Heart right ventricle (tissue), 16 donors: ENCODE measurements at regions not wholly inside any gene's neighbourhood (a gene's known extent, or its start where the extent isn't known, plus 50 kb on each side); places are given as distances from the start of the nearest gene placed in this dataset.

Source experiments
- ATAC-seq, 8 donors: fragments of 200-7000 bp; cut with Tn5 transposase; one replicate each; pipeline ENCODE4 v1.9.1; 2020; ENCODE audit warnings: mild to moderate bottlenecking in 8 of 8, moderate library complexity in 8 of 8, moderate number of reproducible peaks in 1 of 8
- DNase-seq, 2 donors: peaks; one replicate each; pipeline ENCODE4 v3.0.0-alpha.2; 2020
- H3K27ac ChIP-seq, 10 donors: fragments of 200-600 bp; sonication (generic) in 2 of 10; one replicate each; pipeline versions ENCODE4 v1.5.0 to v1.8.0; 2020 to 2022; ENCODE audit warnings: mild to moderate bottlenecking in 3 of 10
- H3K27me3 ChIP-seq, 7 donors: fragments of 200-600 bp; one replicate each; pipeline ENCODE4 v1.8.0; 2021 to 2022; ENCODE audit warnings: mild to moderate bottlenecking in 2 of 7
- H3K36me3 ChIP-seq, 9 donors: fragments of 200-600 bp; sonication (generic) in 1 of 9; one replicate each; pipeline versions ENCODE4 v1.5.0 to v1.8.0; 2020 to 2022; ENCODE audit warnings: mild to moderate bottlenecking in 2 of 9
- H3K4me1 ChIP-seq, 9 donors: fragments of 200-600 bp; sonication (generic) in 1 of 9; one replicate each; pipeline versions ENCODE4 v1.5.0 to v1.8.0; 2020 to 2022; ENCODE audit warnings: mild to moderate bottlenecking in 4 of 9
- H3K4me3 ChIP-seq, 10 donors: fragments of 200-600 bp; sonication (generic) in 2 of 10; one replicate each; pipeline versions ENCODE4 v1.5.0 to v1.8.0; 2020 to 2022; ENCODE audit warnings: mild to moderate bottlenecking in 7 of 10, moderate library complexity in 2 of 10
- H3K9me3 ChIP-seq, 11 donors: fragments of 200-600 bp in 10 of 11; sonication (generic) in 2 of 11; one replicate each; pipeline versions ENCODE4 v1.5.0 to v1.8.0; 2013 to 2022; ENCODE audit warnings: mild to moderate bottlenecking in 2 of 11, control low read depth in 1 of 11, moderate library complexity in 1 of 11
- WGBS, 2 donors: extraction: QIAGEN DNeasy Blood & Tissue Kit; methylation state at CpG; one replicate each; pipeline ENCODE4 v1.1.7; 2013; ENCODE audit warnings: inconsistent platforms in 1 of 2; 5-methylcytosine and 5-hydroxymethylcytosine counted together
- intact Hi-C, 10 donors: fragments of 100-400 bp; cut with DNase I; formaldehyde crosslinking; loops; one replicate each; pipeline versions ENCODE4 v1.11.1 to v1.14.2; 2022
- TF ChIP-seq, protein P1 (sequence below), 9 donors: fragments of 200-600 bp; sonication (generic) in 2 of 9; IDR thresholded peaks; one replicate each; pipeline versions ENCODE4 v1.5.0 to v1.8.0; 2021 to 2022; ENCODE audit warnings: antibody characterized with exemption in 9 of 9, mild to moderate bottlenecking in 5 of 9, moderate library complexity in 1 of 9
- donor health status: Arrhythmogenic right ventricular cardiomyopathy.
- donor health status: ischemic (EF 13 %, LVEDD 7.1; RV severe dilation, severe dysfunction).
- donor health status: healthy with polysubstance abuse.
- donor health status: DM: no; HTN: yes; CAD: no.
- donor health status: DM: no; HTN: no; CAD: no.
- donor health status: ischemic (EF 25% LVEDD 6.9; RV normal size, moderate dysfunction).
- donor health status: ischemic (EF 25% LVEDD 5.7; RV mildly dilated, moderate dysfunction).
- donor health status: healthy.
- donor health status: DM: yes; HTN: yes; CAD: no.
- donor health status: Ischemic cardiomyopathy.
- donor health status: ischemic (EF 35%, LVEDD 5.7; RV mildly dilated, moderate dysfunction).
- donor health status: nonischemic (EF 11% LVEDD 7.7; RV severe dilation, severe dysfunction).
- donor health status: DM: yes; HTN: yes; CAD: no.
- donor health status: PGD.
- donor health status: ischemic (EF 29% LVEDD 5.4; RV normal size, mild dysfunction).
- donor health status: nonischemic (EF 23%, LVEDD 6.1; RV moderate dilation, normal function).

DNA sequence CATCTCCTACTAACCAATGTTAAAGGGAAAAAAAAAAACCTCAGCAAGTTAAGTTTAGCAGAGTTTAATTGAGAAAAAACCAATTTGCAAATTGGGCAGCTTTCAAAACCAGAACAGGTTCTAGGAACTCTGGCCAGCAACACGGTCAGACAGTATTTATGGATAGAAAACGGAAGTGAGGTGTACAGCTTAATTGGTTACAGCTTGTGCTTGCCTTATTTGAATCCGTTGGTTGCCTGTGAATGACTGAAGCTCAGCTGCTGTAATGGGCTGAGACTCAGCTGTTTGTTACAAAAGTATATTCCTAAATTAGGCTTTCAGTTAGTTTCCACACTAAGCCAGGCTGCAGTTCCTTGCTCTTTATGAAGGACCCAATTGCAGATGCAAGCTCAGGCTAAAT lies 217.0 kb downstream of the SREK1 start:
- intact Hi-C loops = loop anchor here in 1 of 10 donors (10.0 kb wide), 1 partner anchor 74 kb away; no protein-coding TSS in a partner anchor
- H3K4me1 ChIP-seq = peaks cover 0 to 67% (median 14%) of the 10 kb centered on the region in 9 donors
- H3K4me3 ChIP-seq = no peak overlapping the region
- DNase-seq = no peak
- TF ChIP-seq, protein P1, sequence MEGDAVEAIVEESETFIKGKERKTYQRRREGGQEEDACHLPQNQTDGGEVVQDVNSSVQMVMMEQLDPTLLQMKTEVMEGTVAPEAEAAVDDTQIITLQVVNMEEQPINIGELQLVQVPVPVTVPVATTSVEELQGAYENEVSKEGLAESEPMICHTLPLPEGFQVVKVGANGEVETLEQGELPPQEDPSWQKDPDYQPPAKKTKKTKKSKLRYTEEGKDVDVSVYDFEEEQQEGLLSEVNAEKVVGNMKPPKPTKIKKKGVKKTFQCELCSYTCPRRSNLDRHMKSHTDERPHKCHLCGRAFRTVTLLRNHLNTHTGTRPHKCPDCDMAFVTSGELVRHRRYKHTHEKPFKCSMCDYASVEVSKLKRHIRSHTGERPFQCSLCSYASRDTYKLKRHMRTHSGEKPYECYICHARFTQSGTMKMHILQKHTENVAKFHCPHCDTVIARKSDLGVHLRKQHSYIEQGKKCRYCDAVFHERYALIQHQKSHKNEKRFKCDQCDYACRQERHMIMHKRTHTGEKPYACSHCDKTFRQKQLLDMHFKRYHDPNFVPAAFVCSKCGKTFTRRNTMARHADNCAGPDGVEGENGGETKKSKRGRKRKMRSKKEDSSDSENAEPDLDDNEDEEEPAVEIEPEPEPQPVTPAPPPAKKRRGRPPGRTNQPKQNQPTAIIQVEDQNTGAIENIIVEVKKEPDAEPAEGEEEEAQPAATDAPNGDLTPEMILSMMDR (IDR thresholded peaks at IDR 0.05) = no peak
- no peaks in the 10 kb centered on the region for H3K36me3 ChIP-seq
- WGBS, 2 donors = 49 to 53% methylated on average over 3 of the region's 3 CpGs
- no peaks in the 10 kb centered on the region for H3K27me3 ChIP-seq
- no peaks in the 10 kb centered on the region for H3K9me3 ChIP-seq
- peak in 4 of 8 donors; percentile 26 to 49 (median 42) for ATAC-seq
- H3K27ac ChIP-seq = peak overlapping the region in 7 of 10 donors; percentile 56 to 93 (median 84)

DNA sequence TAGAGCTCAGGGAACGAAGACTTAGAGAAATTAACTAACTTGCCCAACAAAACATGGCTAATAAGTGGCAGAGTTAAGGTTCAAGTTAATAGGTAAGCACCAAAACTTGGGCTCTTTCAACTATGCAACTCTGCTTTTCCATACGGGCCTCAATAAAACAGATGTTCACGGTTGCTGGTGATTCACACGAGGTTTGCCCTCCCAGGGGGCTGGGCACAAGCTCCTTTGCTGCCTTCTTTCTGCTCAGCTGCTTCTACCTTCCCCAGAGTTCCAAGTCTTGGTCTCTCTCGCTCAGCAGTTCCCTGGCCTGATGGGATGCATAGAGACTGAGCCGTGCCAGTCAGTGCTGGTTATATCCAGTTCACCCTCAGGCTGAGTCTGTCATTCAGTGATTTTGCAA lies 217.9 kb downstream of the SREK1 start:
- Histone ChIP-seq H3K4me3 (no peak overlapping the region), H3K4me1 (peaks cover 0 to 68% (median 19%) of the 10 kb centered on the region in 9 donors), H3K27me3 (no peaks in the 10 kb centered on the region), H3K27ac (peak overlapping the region in 9 of 10 donors; percentile 13 to 93 (median 79)), H3K36me3 (no peaks in the 10 kb centered on the region), H3K9me3 (no peaks in the 10 kb centered on the region)
- ATAC-seq (peak in 1 of 8 donors; percentile 22), DNase-seq (no peak)
- 65 to 83% methylated on average over 6 of the region's 6 CpGs for WGBS, 2 donors
- intact Hi-C loops = loop anchor here in 2 of 10 donors (2.0 to 10.0 kb wide), 2 partner anchors 37 to 73 kb away; no protein-coding TSS in a partner anchor
- TF ChIP-seq, protein P1 (IDR thresholded peaks at IDR 0.05) = no peak

DNA sequence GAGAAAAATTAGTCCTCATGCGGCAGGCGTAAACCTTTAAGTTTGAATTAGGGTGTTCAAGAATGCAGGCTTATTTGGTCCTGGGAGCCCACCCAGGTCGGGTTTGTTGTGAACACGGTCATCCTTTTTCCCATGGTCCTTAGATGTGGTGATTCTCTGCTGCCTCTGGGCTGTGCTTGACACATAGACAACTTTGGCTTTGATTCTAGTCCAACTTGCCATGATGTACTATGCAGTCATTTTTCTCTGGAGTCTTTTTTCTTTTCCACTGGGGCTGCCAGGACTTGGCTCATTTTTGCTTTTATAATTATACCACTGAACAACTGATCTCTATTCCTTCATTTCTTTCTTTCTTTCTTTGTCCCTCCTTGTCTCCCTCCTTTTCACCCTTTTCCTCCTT lies 218.6 kb downstream of the SREK1 start:
- H3K4me1 ChIP-seq = peaks cover 0 to 75% (median 19%) of the 10 kb centered on the region in 9 donors
- no peaks in the 10 kb centered on the region for H3K36me3 ChIP-seq
- H3K4me3 ChIP-seq = no peak overlapping the region
- ATAC-seq (peak in 6 of 8 donors; percentile 68 to 85 (median 73)), DNase-seq (peak in 1 of 2 donors; percentile 23)
- no peaks in the 10 kb centered on the region for H3K27me3 ChIP-seq
- 76 to 78% methylated on average over 4 of the region's 4 CpGs for WGBS, 2 donors
- no peaks in the 10 kb centered on the region for H3K9me3 ChIP-seq
- TF ChIP-seq, protein P1 (IDR thresholded peaks at IDR 0.05) = peak in 1 of 9 donors; percentile 7
- intact Hi-C loops = loop anchor here in 2 of 10 donors (2.0 to 10.0 kb wide), 2 partner anchors 38 to 72 kb away; no protein-coding TSS in a partner anchor
- H3K27ac ChIP-seq = peak overlapping the region; percentile 13 to 93 (median 79)

DNA sequence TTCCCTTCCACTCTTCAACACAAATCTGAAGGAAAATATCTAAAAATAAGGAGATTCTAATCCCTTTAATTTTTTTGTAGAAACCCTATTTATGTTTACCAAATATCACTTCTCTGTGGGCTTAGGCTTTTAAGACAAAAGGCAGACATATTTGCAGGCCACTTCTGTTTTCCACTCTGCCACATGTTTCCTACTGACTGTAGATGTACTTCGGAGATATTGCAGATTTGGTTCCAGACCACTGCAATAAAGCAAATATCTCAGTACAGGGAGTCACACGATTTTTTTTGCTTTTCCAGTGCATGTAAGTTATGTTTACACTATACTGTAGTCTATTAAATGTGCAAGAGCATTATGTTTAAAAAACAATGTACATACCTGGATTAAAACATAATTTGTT lies 219.0 kb downstream of the SREK1 start:
- no peak for DNase-seq
- TF ChIP-seq, protein P1 (IDR thresholded peaks at IDR 0.05) = no peak
- H3K36me3 ChIP-seq = no peaks in the 10 kb centered on the region
- no peaks in the 10 kb centered on the region for H3K9me3 ChIP-seq
- ATAC-seq = no peak
- intact Hi-C loops = loop anchor here in 2 of 10 donors (2.0 to 10.0 kb wide), 2 partner anchors 38 to 72 kb away; no protein-coding TSS in a partner anchor
- 57 to 83% methylated on average over 2 of the region's 2 CpGs for WGBS, 2 donors
- peaks cover 0 to 78% (median 19%) of the 10 kb centered on the region in 9 donors for H3K4me1 ChIP-seq
- H3K27me3 ChIP-seq = no peaks in the 10 kb centered on the region
- H3K27ac ChIP-seq = peak overlapping the region in 9 of 10 donors; percentile 27 to 93 (median 79)
- H3K4me3 ChIP-seq = no peak overlapping the region
